Tibial artery (tissue), 4 donors: ENCODE measurements at regions not wholly inside any gene's neighbourhood (a gene's known extent, or its start where the extent isn't known, plus 50 kb on each side); places are given as distances from the start of the nearest gene placed in this dataset.

Experiments
- DNase-seq, 2 donors: peaks; one replicate each; pipeline ENCODE4 v3.0.0-alpha.2; 2019
- H3K27ac ChIP-seq, 2 donors: fragments of 200-600 bp; sonication (generic) in 1 of 2; 1 replicate in 1 of 2; 2 replicates in 1 of 2; pipeline ENCODE4 v1.5.1; 2018 to 2019; ENCODE audit warnings: mild to moderate bottlenecking in 1 of 2
- H3K27me3 ChIP-seq, 2 donors: fragments of 200-600 bp; sonication (generic) in 1 of 2; one replicate each; pipeline versions ENCODE4 v1.5.1 to v1.6.0; 2016 to 2019
- H3K36me3 ChIP-seq, 3 donors: fragments of 200-600 bp; sonication (generic) in 2 of 3; one replicate each; pipeline ENCODE4 v1.5.1; 2016 to 2019; ENCODE audit warnings: mild to moderate bottlenecking in 2 of 3
- H3K4me1 ChIP-seq, 4 donors: fragments of 200-600 bp; sonication (generic) in 2 of 4; 1 replicate in 3 of 4; 2 replicates in 1 of 4; pipeline ENCODE4 v1.5.1; 2016 to 2019
- H3K4me3 ChIP-seq, 2 donors: fragments of 200-600 bp; sonication (generic) in 1 of 2; 1 replicate in 1 of 2; 2 replicates in 1 of 2; pipeline ENCODE4 v1.5.1; 2018 to 2019; ENCODE audit warnings: mild to moderate bottlenecking in 2 of 2
- H3K9me3 ChIP-seq, 3 donors: fragments of 200-600 bp; sonication (generic) in 1 of 3; one replicate each; pipeline ENCODE4 v1.5.1; 2016 to 2019
- intact Hi-C: fragments of 100-400 bp; cut with DNase I; formaldehyde crosslinking; loops from one replicate; pipeline ENCODE4 v1.15.0; 2023; ENCODE audit warnings: low total_unique reads
- TF ChIP-seq, protein P1 (sequence below), 2 experiments: fragments of 200-600 bp in 1 of 2; fragments of 450-650 bp in 1 of 2; IDR thresholded peaks; one replicate each; pipeline ENCODE4 v1.5.1; 2017 to 2019; ENCODE audit warnings: antibody characterized with exemption in 2 of 2, mild to moderate bottlenecking in 1 of 2, moderate library complexity in 1 of 2

DNA sequence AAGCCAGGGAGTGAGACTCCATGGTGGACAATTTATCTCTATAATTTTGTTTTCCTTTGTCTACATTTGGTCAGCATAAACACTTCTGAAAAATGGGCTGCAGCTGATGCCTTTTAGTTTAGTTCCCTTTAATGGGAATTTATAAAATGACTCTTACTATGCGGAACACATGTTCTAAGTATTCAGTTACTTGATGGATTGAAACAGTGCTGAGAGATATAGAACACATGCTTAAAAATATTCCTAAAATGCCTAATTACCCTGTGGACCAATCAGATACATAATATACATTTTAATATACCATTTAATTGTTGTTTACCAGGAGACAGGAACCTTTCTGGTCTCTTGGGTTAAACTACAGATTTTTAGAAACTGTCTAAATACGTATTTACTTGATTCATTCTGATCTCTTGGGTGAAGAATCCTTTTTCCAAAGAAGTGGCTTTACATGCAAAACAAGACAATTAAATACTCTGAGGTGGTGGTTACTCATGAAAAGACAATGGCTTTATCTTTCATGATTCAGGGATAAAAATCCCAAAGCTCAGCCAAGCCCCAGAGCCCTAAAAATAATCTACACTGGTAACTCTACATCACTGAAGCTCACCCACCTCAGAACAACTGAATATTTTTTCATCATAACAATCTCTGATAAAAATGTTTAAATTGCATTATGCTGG is 128.1 kb upstream of the SERTAD2 start:
- H3K9me3 ChIP-seq, result no peaks in the 10 kb centered on the region
- TF ChIP-seq, protein P1, sequence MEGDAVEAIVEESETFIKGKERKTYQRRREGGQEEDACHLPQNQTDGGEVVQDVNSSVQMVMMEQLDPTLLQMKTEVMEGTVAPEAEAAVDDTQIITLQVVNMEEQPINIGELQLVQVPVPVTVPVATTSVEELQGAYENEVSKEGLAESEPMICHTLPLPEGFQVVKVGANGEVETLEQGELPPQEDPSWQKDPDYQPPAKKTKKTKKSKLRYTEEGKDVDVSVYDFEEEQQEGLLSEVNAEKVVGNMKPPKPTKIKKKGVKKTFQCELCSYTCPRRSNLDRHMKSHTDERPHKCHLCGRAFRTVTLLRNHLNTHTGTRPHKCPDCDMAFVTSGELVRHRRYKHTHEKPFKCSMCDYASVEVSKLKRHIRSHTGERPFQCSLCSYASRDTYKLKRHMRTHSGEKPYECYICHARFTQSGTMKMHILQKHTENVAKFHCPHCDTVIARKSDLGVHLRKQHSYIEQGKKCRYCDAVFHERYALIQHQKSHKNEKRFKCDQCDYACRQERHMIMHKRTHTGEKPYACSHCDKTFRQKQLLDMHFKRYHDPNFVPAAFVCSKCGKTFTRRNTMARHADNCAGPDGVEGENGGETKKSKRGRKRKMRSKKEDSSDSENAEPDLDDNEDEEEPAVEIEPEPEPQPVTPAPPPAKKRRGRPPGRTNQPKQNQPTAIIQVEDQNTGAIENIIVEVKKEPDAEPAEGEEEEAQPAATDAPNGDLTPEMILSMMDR (IDR thresholded peaks at IDR 0.05), result no peak
- H3K36me3 ChIP-seq, result no peaks in the 10 kb centered on the region
- intact Hi-C loops, result no loop called here
- no peak overlapping the region for H3K4me3 ChIP-seq
- peaks cover 0 to 8% (median 3%) of the 10 kb centered on the region in 4 donors for H3K4me1 ChIP-seq
- no peaks in the 10 kb centered on the region for H3K27me3 ChIP-seq
- no peak overlapping the region for H3K27ac ChIP-seq
- no peak for DNase-seq

DNA sequence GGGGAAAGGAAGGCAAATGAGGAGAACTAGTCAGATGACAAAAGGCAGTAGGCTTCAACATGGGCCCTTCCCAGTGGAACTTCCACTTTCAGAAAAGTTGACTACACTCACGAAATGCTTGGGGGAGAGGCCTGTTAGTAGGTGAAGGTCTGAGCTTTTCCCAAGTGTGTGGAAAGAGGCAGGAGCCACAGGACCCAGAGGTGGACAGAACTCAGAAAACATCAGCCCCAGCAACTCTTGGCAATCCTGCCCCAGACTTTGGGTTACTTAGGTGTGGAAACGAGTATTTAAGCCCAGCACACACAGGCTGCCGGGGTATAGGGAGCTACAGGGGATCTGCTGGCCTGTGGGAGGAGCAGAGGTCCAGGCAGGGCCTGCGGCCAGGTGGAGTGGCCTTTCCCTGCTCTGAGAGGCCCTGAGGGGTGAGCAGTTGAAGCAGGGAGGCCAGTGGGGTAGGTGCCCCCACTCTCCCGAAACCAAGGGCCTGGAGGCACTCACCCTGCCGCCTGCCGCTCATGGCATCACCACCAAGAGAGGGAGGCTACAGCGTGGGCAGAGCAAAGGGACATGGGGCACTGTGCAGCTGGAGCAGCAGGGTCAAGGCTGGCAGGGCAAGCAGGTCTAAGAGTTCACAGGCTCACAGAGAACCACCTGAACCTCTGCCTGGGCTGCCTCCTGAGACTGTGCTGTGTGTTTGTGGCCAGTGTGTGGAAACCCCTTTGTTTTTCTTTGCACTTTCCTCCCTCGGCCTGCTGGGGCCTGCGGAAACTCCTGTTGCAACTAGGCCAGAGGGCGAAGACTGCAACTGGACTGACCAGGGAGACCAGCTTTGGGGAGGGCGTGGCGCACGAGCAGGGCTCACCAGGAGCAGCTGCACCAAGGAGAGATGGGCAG is 130.7 kb upstream of the SERTAD2 start:
- intact Hi-C loops, result no loop called here
- no peaks in the 10 kb centered on the region for H3K9me3 ChIP-seq
- no peaks in the 10 kb centered on the region for H3K27me3 ChIP-seq
- no peak for DNase-seq
- no peaks in the 10 kb centered on the region for H3K36me3 ChIP-seq
- H3K4me1 ChIP-seq, result peaks cover 0 to 4% (median 1%) of the 10 kb centered on the region in 4 donors
- TF ChIP-seq, protein P1 (IDR thresholded peaks at IDR 0.05), result no peak
- H3K27ac ChIP-seq, result no peak overlapping the region
- no peak overlapping the region for H3K4me3 ChIP-seq

DNA sequence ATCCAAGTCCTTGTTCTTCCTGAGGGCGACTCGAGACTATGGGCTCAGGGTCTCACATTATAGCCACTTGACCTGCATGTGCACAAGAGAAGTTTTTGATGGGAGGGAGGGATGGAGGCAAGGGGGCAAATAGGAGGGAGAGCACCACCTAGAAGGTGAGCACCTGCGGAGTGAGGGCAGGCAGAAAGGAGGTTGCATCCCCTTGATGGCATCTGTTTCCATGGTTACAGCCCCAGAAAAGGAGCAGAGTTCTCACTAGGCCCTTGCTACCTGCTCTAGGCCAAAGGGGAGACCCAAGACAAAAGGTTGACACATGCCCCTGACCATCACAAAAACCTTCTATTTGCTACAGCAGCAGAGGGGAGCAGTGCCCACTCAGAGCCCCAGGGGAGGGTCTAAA is 131.5 kb upstream of the SERTAD2 start:
- no peak overlapping the region for H3K4me3 ChIP-seq
- intact Hi-C loops, result no loop called here
- no peak for DNase-seq
- H3K36me3 ChIP-seq, result no peaks in the 10 kb centered on the region
- TF ChIP-seq, protein P1 (IDR thresholded peaks at IDR 0.05), result no peak
- no peaks in the 10 kb centered on the region for H3K4me1 ChIP-seq
- no peaks in the 10 kb centered on the region for H3K9me3 ChIP-seq
- no peaks in the 10 kb centered on the region for H3K27me3 ChIP-seq
- no peak overlapping the region for H3K27ac ChIP-seq

DNA sequence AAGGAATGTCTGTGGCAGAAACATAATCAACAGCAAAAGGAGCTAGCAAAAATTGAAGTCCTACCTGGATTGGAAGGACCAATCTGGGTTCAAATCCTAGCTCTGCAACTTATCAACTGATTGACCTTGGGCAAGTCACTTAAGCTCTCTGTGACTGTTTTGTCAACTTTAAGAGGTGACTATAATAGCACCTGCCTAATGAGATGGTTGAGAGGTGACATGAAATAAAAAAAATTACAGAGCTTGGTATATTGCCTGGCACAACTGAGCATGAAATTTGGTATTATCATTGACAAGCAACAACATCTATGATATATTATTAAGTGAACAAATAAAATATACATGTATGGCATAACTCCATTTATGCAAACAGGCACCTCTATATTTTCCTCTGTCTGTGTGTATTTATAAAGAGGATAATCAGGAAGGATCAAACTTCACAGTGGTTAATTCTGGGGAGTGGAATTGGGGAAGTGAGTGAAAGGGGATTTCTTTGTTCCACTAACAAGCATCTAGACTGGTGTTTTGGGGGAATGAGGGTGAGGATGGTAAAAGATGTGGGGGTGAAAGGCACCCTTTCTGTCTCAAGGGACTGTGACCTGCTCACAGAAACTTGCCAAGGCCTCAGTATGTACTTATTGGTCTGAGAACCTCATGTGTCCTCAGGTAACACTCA is 132.8 kb upstream of the SERTAD2 start:
- H3K9me3 ChIP-seq, result no peaks in the 10 kb centered on the region
- intact Hi-C loops, result no loop called here
- DNase-seq, result no peak
- H3K36me3 ChIP-seq, result no peaks in the 10 kb centered on the region
- TF ChIP-seq, protein P1 (IDR thresholded peaks at IDR 0.05), result no peak
- H3K4me3 ChIP-seq, result no peak overlapping the region
- H3K4me1 ChIP-seq, result no peaks in the 10 kb centered on the region
- H3K27me3 ChIP-seq, result no peaks in the 10 kb centered on the region
- no peak overlapping the region for H3K27ac ChIP-seq

DNA sequence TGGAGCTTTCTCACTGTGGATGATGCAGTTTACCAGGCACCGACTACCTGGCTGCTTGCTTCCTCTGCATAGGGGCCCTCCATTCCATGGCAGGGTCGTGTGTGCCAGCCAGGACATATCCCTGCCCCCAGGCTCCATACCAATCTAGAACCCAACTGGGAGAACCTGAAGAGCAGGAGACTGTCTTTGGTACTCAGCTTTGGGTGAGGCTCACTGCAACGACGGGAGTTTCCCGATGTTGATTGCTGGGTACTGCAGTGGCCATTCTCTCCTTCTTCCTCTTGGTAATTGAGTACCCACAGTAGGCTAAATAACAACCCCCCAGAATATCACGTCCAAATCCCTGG is 133.3 kb upstream of the SERTAD2 start:
- intact Hi-C loops, result no loop called here
- Histone ChIP-seq H3K27ac (no peak overlapping the region), H3K9me3 (no peaks in the 10 kb centered on the region), H3K4me1 (no peaks in the 10 kb centered on the region), H3K36me3 (no peaks in the 10 kb centered on the region), H3K27me3 (no peaks in the 10 kb centered on the region), H3K4me3 (no peak overlapping the region)
- TF ChIP-seq, protein P1 (IDR thresholded peaks at IDR 0.05), result no peak
- DNase-seq, result no peak
